ENCODE measurements at regions not wholly inside any gene's neighbourhood (a gene's known extent, or its start where the extent isn't known, plus 50 kb on each side); places are given as distances from the start of the nearest gene placed in this dataset.

DNA sequence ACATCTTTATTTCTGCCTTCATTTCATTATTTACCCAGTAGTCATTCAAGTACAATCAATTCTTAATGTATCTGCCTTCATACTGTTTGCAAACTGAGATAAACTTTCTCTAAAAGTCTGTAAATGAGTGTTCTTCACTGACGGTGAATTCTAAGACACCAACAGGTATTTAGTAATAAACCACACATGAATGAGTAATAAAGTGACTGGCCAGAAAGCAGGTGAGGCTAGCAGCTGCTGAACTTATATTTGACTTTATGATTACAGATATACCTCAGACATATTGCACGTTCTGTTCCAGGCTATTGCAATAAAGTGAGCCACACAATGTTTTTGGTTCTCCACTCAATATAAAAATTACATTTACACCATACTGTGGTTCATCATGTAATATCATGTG is 1894.0 kb upstream of the RAG2 start:
- no peak overlapping the region for H3K27ac ChIP-seq (ENCODE audit: low read depth, low read length)
- no peak overlapping the region for H3K4me3 ChIP-seq (ENCODE audit: low read depth, low read length)
- TF ChIP-seq, protein P1, sequence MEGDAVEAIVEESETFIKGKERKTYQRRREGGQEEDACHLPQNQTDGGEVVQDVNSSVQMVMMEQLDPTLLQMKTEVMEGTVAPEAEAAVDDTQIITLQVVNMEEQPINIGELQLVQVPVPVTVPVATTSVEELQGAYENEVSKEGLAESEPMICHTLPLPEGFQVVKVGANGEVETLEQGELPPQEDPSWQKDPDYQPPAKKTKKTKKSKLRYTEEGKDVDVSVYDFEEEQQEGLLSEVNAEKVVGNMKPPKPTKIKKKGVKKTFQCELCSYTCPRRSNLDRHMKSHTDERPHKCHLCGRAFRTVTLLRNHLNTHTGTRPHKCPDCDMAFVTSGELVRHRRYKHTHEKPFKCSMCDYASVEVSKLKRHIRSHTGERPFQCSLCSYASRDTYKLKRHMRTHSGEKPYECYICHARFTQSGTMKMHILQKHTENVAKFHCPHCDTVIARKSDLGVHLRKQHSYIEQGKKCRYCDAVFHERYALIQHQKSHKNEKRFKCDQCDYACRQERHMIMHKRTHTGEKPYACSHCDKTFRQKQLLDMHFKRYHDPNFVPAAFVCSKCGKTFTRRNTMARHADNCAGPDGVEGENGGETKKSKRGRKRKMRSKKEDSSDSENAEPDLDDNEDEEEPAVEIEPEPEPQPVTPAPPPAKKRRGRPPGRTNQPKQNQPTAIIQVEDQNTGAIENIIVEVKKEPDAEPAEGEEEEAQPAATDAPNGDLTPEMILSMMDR (IDR thresholded peaks at IDR 0.05; ENCODE audit: low read depth, low read length) = no peak
- H3K27me3 ChIP-seq (ENCODE audit: control insufficient read depth, insufficient read depth, low read length) = no peaks in the 10 kb centered on the region
- ChIA-PET POLR2A (no interaction called here), CTCF (no interaction called here)
- H3K9me3 ChIP-seq (ENCODE audit: control insufficient read depth, insufficient read depth, low read length) = no peaks in the 10 kb centered on the region
- DNase-seq (ENCODE audit: low read depth, low spot score) = no peak

DNA sequence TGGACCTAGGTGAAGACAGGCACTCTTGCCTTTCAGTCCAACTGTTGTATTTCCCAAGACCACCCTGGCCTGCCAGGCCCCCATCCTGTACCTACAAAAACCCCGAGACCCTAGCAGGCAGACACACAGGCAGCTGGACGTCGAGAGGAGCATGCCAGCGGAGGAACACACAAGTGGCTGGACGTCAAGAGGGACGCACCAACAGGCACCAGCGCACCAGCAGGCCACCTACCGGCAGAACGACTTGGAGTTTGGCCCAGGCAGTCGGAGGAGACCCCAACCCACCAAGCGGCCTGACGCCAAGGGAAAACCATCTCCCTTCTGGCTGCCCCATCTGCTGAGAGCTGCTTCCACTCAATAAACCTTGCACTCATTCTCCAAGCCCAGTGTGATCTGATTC is 1883.4 kb upstream of the RAG2 start:
- ChIA-PET POLR2A (no interaction called here), CTCF (no interaction called here)
- TF ChIP-seq, protein P1 (IDR thresholded peaks at IDR 0.05; ENCODE audit: low read depth, low read length) = no peak
- no peak overlapping the region for H3K27ac ChIP-seq (ENCODE audit: low read depth, low read length)
- H3K4me3 ChIP-seq (ENCODE audit: low read depth, low read length) = no peak overlapping the region
- peaks cover 3% of the 10 kb centered on the region; the same call in 1 of the 2 replicates for H3K9me3 ChIP-seq (ENCODE audit: control insufficient read depth, insufficient read depth, low read length)
- no peak for DNase-seq (ENCODE audit: low read depth, low spot score)
- H3K27me3 ChIP-seq (ENCODE audit: control insufficient read depth, insufficient read depth, low read length) = no peaks in the 10 kb centered on the region

GRCh38 chr11:38476808-38477575 is 1879.0 kb upstream of the RAG2 start:
- ChIA-PET CTCF (no interaction called here), POLR2A (no interaction called here)
- no peak overlapping the region for H3K27ac ChIP-seq (ENCODE audit: low read depth, low read length)
- TF ChIP-seq, protein P1 (IDR thresholded peaks at IDR 0.05; ENCODE audit: low read depth, low read length) = no peak
- H3K9me3 ChIP-seq (ENCODE audit: control insufficient read depth, insufficient read depth, low read length) = peaks cover 3% of the 10 kb centered on the region; the same call in 1 of the 2 replicates
- H3K4me3 ChIP-seq (ENCODE audit: low read depth, low read length) = no peak overlapping the region
- no peaks in the 10 kb centered on the region for H3K27me3 ChIP-seq (ENCODE audit: control insufficient read depth, insufficient read depth, low read length)
- DNase-seq (ENCODE audit: low read depth, low spot score) = no peak

DNA sequence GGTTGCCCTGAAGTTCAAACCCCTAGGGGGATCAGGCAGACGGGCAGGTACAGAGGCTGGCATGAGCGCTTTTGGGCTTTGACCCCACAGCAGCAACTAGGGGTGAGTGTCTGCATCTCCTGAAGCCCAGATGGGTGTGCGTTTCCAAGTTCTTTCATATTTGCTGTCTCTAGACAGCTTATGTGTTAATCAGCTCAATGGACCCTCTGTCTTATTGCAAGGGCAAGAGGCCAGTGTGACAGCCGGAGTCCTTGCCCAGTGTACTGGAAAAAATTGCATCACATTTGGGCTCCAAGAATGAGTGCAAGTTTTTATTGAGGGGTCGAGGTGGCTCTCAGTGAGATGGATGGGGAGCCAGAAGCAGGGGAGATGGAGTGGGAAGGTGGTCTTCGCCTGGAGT is 1863.7 kb upstream of the RAG2 start:
- H3K9me3 ChIP-seq (ENCODE audit: control insufficient read depth, insufficient read depth, low read length) = no peaks in the 10 kb centered on the region
- no peak overlapping the region for H3K4me3 ChIP-seq (ENCODE audit: low read depth, low read length)
- H3K27ac ChIP-seq (ENCODE audit: low read depth, low read length) = no peak overlapping the region
- POLR2A ChIA-PET = no interaction called here
- H3K27me3 ChIP-seq (ENCODE audit: control insufficient read depth, insufficient read depth, low read length) = no peaks in the 10 kb centered on the region
- TF ChIP-seq, protein P1 (IDR thresholded peaks at IDR 0.05; ENCODE audit: low read depth, low read length) = no peak
- CTCF ChIA-PET = no interaction called here
- DNase-seq (ENCODE audit: low read depth, low spot score) = no peak

GRCh38 chr11:38460896-38461295 is 1862.9 kb upstream of the RAG2 start:
- TF ChIP-seq, protein P1 (IDR thresholded peaks at IDR 0.05; ENCODE audit: low read depth, low read length) = no peak

More at GRCh38 chr11:38460896-38461295, 1862.9 kb upstream of the RAG2 start:
- no peaks in the 10 kb centered on the region for H3K9me3 ChIP-seq (ENCODE audit: control insufficient read depth, insufficient read depth, low read length)
- ChIA-PET POLR2A (no interaction called here), CTCF (no interaction called here)
- DNase-seq (ENCODE audit: low read depth, low spot score) = peak; percentile 59
- peak overlapping the region; percentile 23 for H3K27ac ChIP-seq (ENCODE audit: low read depth, low read length)
- no peak overlapping the region for H3K4me3 ChIP-seq (ENCODE audit: low read depth, low read length)
- H3K27me3 ChIP-seq (ENCODE audit: control insufficient read depth, insufficient read depth, low read length) = no peaks in the 10 kb centered on the region
